ENCODE measurements at regions not wholly inside any gene's neighbourhood (a gene's known extent, or its start where the extent isn't known, plus 50 kb on each side); places are given as distances from the start of the nearest gene placed in this dataset.

- TF ChIP-seq CTCF (IDR thresholded peaks at IDR 0.05; ENCODE audit: low read depth, low read length, missing control alignments): no peak
- no peak for DNase-seq (ENCODE audit: extremely low read depth, low read depth)
- H3K4me3 ChIP-seq (replicated peaks; ENCODE audit: low read depth, low read length): no peak overlapping the region
Observed at GRCh38 chr15:53389271-53390037, 370.0 kb downstream of the WDR72 start.

- TF ChIP-seq CTCF (IDR thresholded peaks at IDR 0.05; ENCODE audit: low read depth, low read length, missing control alignments): no peak
- no peak for DNase-seq (ENCODE audit: extremely low read depth, low read depth)
- no peak overlapping the region for H3K4me3 ChIP-seq (replicated peaks; ENCODE audit: low read depth, low read length)
Observed at GRCh38 chr15:53384417-53384816, 375.0 kb downstream of the WDR72 start.

- TF ChIP-seq CTCF (IDR thresholded peaks at IDR 0.05; ENCODE audit: low read depth, low read length, missing control alignments): no peak
- no peak for DNase-seq (ENCODE audit: extremely low read depth, low read depth)
- no peak overlapping the region for H3K4me3 ChIP-seq (replicated peaks; ENCODE audit: low read depth, low read length)
Observed at GRCh38 chr15:53378096-53378800, 381.2 kb downstream of the WDR72 start.

- H3K4me3 ChIP-seq (replicated peaks; ENCODE audit: low read depth, low read length): no peak overlapping the region
- no peak for DNase-seq (ENCODE audit: extremely low read depth, low read depth)
- no peak for TF ChIP-seq CTCF (IDR thresholded peaks at IDR 0.05; ENCODE audit: low read depth, low read length, missing control alignments)
Observed at GRCh38 chr15:53367740-53368139, 391.7 kb downstream of the WDR72 start.

GRCh38 chr15:53360881-53361280 is 398.6 kb downstream of the WDR72 start:
- TF ChIP-seq CTCF (IDR thresholded peaks at IDR 0.05; ENCODE audit: low read depth, low read length, missing control alignments): no peak
- no peak overlapping the region for H3K4me3 ChIP-seq (replicated peaks; ENCODE audit: low read depth, low read length)
- no peak for DNase-seq (ENCODE audit: extremely low read depth, low read depth)

- DNase-seq (ENCODE audit: extremely low read depth, low read depth): no peak
- no peak for TF ChIP-seq CTCF (IDR thresholded peaks at IDR 0.05; ENCODE audit: low read depth, low read length, missing control alignments)
- H3K4me3 ChIP-seq (replicated peaks; ENCODE audit: low read depth, low read length): no peak overlapping the region
Observed at GRCh38 chr15:53359038-53359437, 400.4 kb downstream of the WDR72 start.

Measured in HFF-Myc (cell line).